ENCODE measurements at regions not wholly inside any gene's neighbourhood (a gene's known extent, or its start where the extent isn't known, plus 50 kb on each side); places are given as distances from the start of the nearest gene placed in this dataset.
A peak's percentile ranks its signal among the peaks of the same experiment; 100 is the strongest.

DNA sequence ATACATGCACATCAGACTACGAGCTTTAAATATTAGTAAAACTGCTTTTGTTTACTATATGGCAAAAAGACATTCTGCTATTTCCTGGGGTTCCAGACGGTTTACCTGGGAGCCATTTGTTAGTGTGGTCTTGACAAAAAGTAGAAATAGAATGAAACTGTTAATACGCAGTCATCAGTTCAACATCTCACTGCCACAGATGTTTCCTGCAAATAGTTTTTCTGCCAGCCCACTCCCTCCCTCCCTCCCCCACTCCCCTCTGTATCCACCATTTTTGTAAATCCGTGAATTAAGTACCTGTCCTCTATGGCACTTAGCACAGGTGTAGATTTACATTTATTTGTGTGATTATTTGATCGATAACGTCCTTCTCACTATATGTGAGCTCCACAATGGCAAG lies 74.6 kb upstream of the TPK1 start:
- no peak for DNase-seq

- DNase-seq: no peak
Measured at GRCh38 chr7:144908943-144909556, 73.2 kb upstream of the TPK1 start.

- DNase-seq: no peak
Measured at GRCh38 chr7:144908324-144908723, 72.5 kb upstream of the TPK1 start.

- DNase-seq: no peak
Measured at GRCh38 chr7:144907577-144907976, 71.7 kb upstream of the TPK1 start.

- no peak for DNase-seq
Measured at GRCh38 chr7:144903201-144903600, 67.3 kb upstream of the TPK1 start.

- DNase-seq: peak; percentile 40
Measured at GRCh38 chr7:144892761-144893160, 56.9 kb upstream of the TPK1 start.
